Glutamatergic neuron (in vitro differentiated cells): ENCODE measurements at regions not wholly inside any gene's neighbourhood (a gene's known extent, or its start where the extent isn't known, plus 50 kb on each side); places are given as distances from the start of the nearest gene placed in this dataset.
A peak's percentile ranks its signal among the peaks of the same experiment; 100 is the strongest.

Experiments used
- DNase-seq: peaks from one replicate; pipeline ENCODE4 v3.0.0; 2022
- H3K27ac Mint-ChIP-seq: one replicate; pipeline ENCODE4 v1.8.0; 2020; ENCODE audit warnings: mild to moderate bottlenecking, mixed read lengths, inconsistent platforms; ENCODE audit not compliant: unreplicated experiment
- H3K27me3 Mint-ChIP-seq: one replicate; pipeline ENCODE4 v1.8.0; 2020; ENCODE audit warnings: mild to moderate bottlenecking, moderate library complexity, mixed read lengths, inconsistent platforms; ENCODE audit not compliant: unreplicated experiment
- H3K36me3 Mint-ChIP-seq: one replicate; pipeline ENCODE4 v1.8.0; 2020; ENCODE audit warnings: mild to moderate bottlenecking, mixed read lengths, inconsistent platforms; ENCODE audit not compliant: unreplicated experiment
- H3K4me1 Mint-ChIP-seq: one replicate; pipeline ENCODE4 v1.8.0; 2020; ENCODE audit warnings: mild to moderate bottlenecking, low read depth, mixed read lengths, inconsistent platforms; ENCODE audit not compliant: unreplicated experiment
- H3K4me3 Mint-ChIP-seq: one replicate; pipeline ENCODE4 v1.8.0; 2020; ENCODE audit warnings: mild to moderate bottlenecking, mixed read lengths, inconsistent platforms; ENCODE audit not compliant: unreplicated experiment
- H3K9me3 Mint-ChIP-seq: one replicate; pipeline ENCODE4 v1.8.0; 2020; ENCODE audit warnings: mild to moderate bottlenecking, moderate library complexity, mixed read lengths, inconsistent platforms; ENCODE audit not compliant: unreplicated experiment
- CTCF ChIP-seq: fragments of 200-600 bp; sonication (generic); IDR thresholded peaks from one replicate; pipeline ENCODE4 v1.5.0; 2021; ENCODE audit not compliant: partially characterized antibody, unreplicated experiment

GRCh38 chr11:69413993-69414392, 67.5 kb upstream of the LINC01488 start:
- TF ChIP-seq CTCF, result no peak
- H3K4me1 Mint-ChIP-seq, result no peaks in the 10 kb centered on the region
- peaks cover 5% of the 10 kb centered on the region for H3K9me3 Mint-ChIP-seq
- peaks cover 5% of the 10 kb centered on the region for H3K36me3 Mint-ChIP-seq
- no peak overlapping the region for H3K27ac Mint-ChIP-seq
- H3K27me3 Mint-ChIP-seq, result no peaks in the 10 kb centered on the region
- DNase-seq, result no peak
- peak overlapping the region; percentile 50 for H3K4me3 Mint-ChIP-seq

GRCh38 chr11:69414773-69415187, 66.7 kb upstream of the LINC01488 start:
- Mint-ChIP-seq H3K36me3 (peaks cover 5% of the 10 kb centered on the region), H3K9me3 (peaks cover 5% of the 10 kb centered on the region), H3K4me1 (no peaks in the 10 kb centered on the region), H3K4me3 (no peak overlapping the region), H3K27ac (no peak overlapping the region), H3K27me3 (no peaks in the 10 kb centered on the region)
- no peak for DNase-seq
- TF ChIP-seq CTCF, result no peak

- peaks cover 5% of the 10 kb centered on the region for H3K36me3 Mint-ChIP-seq
- H3K4me3 Mint-ChIP-seq, result no peak overlapping the region
- no peaks in the 10 kb centered on the region for H3K27me3 Mint-ChIP-seq
- no peak overlapping the region for H3K27ac Mint-ChIP-seq
- H3K9me3 Mint-ChIP-seq, result peaks cover 5% of the 10 kb centered on the region
- TF ChIP-seq CTCF, result no peak
- H3K4me1 Mint-ChIP-seq, result no peaks in the 10 kb centered on the region
- no peak for DNase-seq
These were observed 65.9 kb upstream of the LINC01488 start for GRCh38 chr11:69415411-69416142.

GRCh38 chr11:69416143-69416515, 65.3 kb upstream of the LINC01488 start:
- no peak for DNase-seq
- Mint-ChIP-seq H3K4me3 (no peak overlapping the region), H3K9me3 (peaks cover 5% of the 10 kb centered on the region), H3K36me3 (peaks cover 5% of the 10 kb centered on the region), H3K4me1 (no peaks in the 10 kb centered on the region), H3K27me3 (no peaks in the 10 kb centered on the region), H3K27ac (no peak overlapping the region)
- TF ChIP-seq CTCF, result no peak

GRCh38 chr11:69416762-69417698, 64.4 kb upstream of the LINC01488 start:
- no peak overlapping the region for H3K4me3 Mint-ChIP-seq

More at GRCh38 chr11:69416762-69417698, 64.4 kb upstream of the LINC01488 start:
- no peak for TF ChIP-seq CTCF
- H3K36me3 Mint-ChIP-seq, result peaks cover 5% of the 10 kb centered on the region
- H3K27me3 Mint-ChIP-seq, result no peaks in the 10 kb centered on the region
- H3K9me3 Mint-ChIP-seq, result peaks cover 9% of the 10 kb centered on the region
- peaks cover 3% of the 10 kb centered on the region for H3K4me1 Mint-ChIP-seq
- DNase-seq, result no peak
- H3K27ac Mint-ChIP-seq, result no peak overlapping the region
